HCT116 (cell line): ENCODE measurements at regions not wholly inside any gene's neighbourhood (a gene's known extent, or its start where the extent isn't known, plus 50 kb on each side); places are given as distances from the start of the nearest gene placed in this dataset.

Experiments
- ATAC-seq: fragments of 200-7000 bp; cut with Tn5 transposase; 2 replicates; pipeline ENCODE4 v1.9.1; 2020; ENCODE audit warnings: mild to moderate bottlenecking, moderate library complexity
- BruUV-seq: library from RNA; stranded (reverse); fragments of 400-500 nt; replicated peaks from 2 replicates; lab custom pipeline; 2021; lab: Mats Ljungman, UMichigan
- CTCF ChIA-PET: fragments of 300-600 bp; sonication (Branson Sonifier 250); formaldehyde crosslinking; loops from one replicate; lab custom pipeline; 2021; ENCODE audit warnings: antibody characterized with exemption; lab: Charles Lee
- POLR2A ChIA-PET: fragments of 300-600, 350-600 bp; sonication (Branson Sonifier 250); formaldehyde crosslinking; loops from one replicate; lab custom pipeline; 2021; ENCODE audit warnings: antibody characterized with exemption; lab: Charles Lee
- RAD21 ChIA-PET, 2 experiments: fragments of 300-600 bp; sonication (Branson Sonifier 250); formaldehyde crosslinking; loops; one replicate each; lab custom pipeline; 2023; ENCODE audit warnings: low total read pairs in 2 of 2; ENCODE audit not compliant: uncharacterized antibody in 2 of 2, unreplicated experiment in 2 of 2, low non-redundant PET in 1 of 2; lab: Charles Lee
- DNase-seq: peaks from one replicate; pipeline ENCODE4 v3.0.0-alpha.2; 2010; ENCODE audit warnings: low read depth, low spot score
- H2AFZ ChIP-seq: fragments of 200-600 bp; shearing (Covaris generic), sonication (generic); 2 replicates; pipeline ENCODE4 v1.6.1; 2017; ENCODE audit warnings: low read depth, mixed run types, mixed read lengths, antibody characterized with exemption, low read length; ENCODE audit not compliant: poor library complexity, severe bottlenecking
- H3K27ac ChIP-seq: 2 replicates; pipeline ENCODE4 v1.5.1; 2012; ENCODE audit warnings: low read depth, low read length
- H3K27me3 ChIP-seq: fragments of 200-600 bp; sonication (generic); 2 replicates; pipeline ENCODE4 v1.6.1; 2016; ENCODE audit warnings: mixed run types, low read length, mixed read lengths; ENCODE audit not compliant: insufficient read depth
- H3K36me3 ChIP-seq, 2 experiments: fragments of 200-500 bp in 1 of 2; fragments of 200-600 bp in 1 of 2; sonication (Bioruptor generic) in 1 of 2; sonication (generic) in 1 of 2; 2 replicates each; pipeline versions ENCODE4 v1.5.1 to v1.6.1; 2014 to 2016; ENCODE audit warnings: low read length in 2 of 2, inconsistent platforms in 1 of 2, mixed read lengths in 1 of 2, mixed run types in 1 of 2; ENCODE audit not compliant: insufficient read depth in 2 of 2, control insufficient read depth in 1 of 2
- H3K4me1 ChIP-seq, 2 experiments: fragments of 200-600 bp in 1 of 2; sonication (generic) in 1 of 2; 2 replicates each; pipeline versions ENCODE4 v1.5.1 to v1.6.1; 2012 to 2017; ENCODE audit warnings: low read length in 2 of 2, inconsistent platforms in 1 of 2, mild to moderate bottlenecking in 1 of 2, mixed read lengths in 1 of 2, mixed run types in 1 of 2, moderate library complexity in 1 of 2; ENCODE audit not compliant: insufficient read depth in 2 of 2, control insufficient read depth in 1 of 2
- H3K4me2 ChIP-seq: fragments of 200-600 bp; sonication (generic); 2 replicates; pipeline ENCODE4 v1.6.1; 2017; ENCODE audit warnings: mixed run types, low read length, mixed read lengths
- H3K4me3 ChIP-seq, 2 experiments: fragments of 200-600 bp in 1 of 2; sonication (generic) in 1 of 2; replicated peaks in 1 of 2; 2 replicates each; pipeline ENCODE4 v1.5.1; 2011 to 2016; ENCODE audit warnings: low read length in 2 of 2, control low read depth in 1 of 2, low read depth in 1 of 2, mild to moderate bottlenecking in 1 of 2, mixed read lengths in 1 of 2, mixed run types in 1 of 2
- H3K79me2 ChIP-seq: fragments of 200-600 bp; sonication (generic); 2 replicates; pipeline ENCODE4 v1.6.1; 2017; ENCODE audit warnings: mild to moderate bottlenecking, mixed run types, low read length, moderate library complexity, mixed read lengths; ENCODE audit not compliant: insufficient read depth
- H3K9ac ChIP-seq: fragments of 200-600 bp; sonication (generic); 2 replicates; pipeline ENCODE4 v1.6.1; 2016; ENCODE audit warnings: low read length, mixed read lengths
- H3K9me2 ChIP-seq: fragments of 200-600 bp; sonication (generic), shearing (Covaris generic); 2 replicates; pipeline ENCODE4 v1.6.1; 2017; ENCODE audit warnings: mixed run types, mild to moderate bottlenecking, moderate library complexity; ENCODE audit not compliant: insufficient read depth
- H3K9me3 ChIP-seq, 2 experiments: fragments of 200-500 bp in 1 of 2; fragments of 200-600 bp in 1 of 2; sonication (Bioruptor generic) in 1 of 2; sonication (generic) in 1 of 2; 2 replicates each; pipeline ENCODE4 v1.6.1; 2014 to 2017; ENCODE audit warnings: low read length in 2 of 2, mixed read lengths in 2 of 2, inconsistent platforms in 1 of 2, low read depth in 1 of 2, mild to moderate bottlenecking in 1 of 2, mixed run types in 1 of 2, moderate library complexity in 1 of 2; ENCODE audit not compliant: control insufficient read depth in 1 of 2, insufficient read depth in 1 of 2
- H4K20me1 ChIP-seq: fragments of 200-600 bp; sonication (generic), shearing (Covaris generic); 2 replicates; pipeline ENCODE4 v1.6.1; 2017; ENCODE audit warnings: mixed run types, mild to moderate bottlenecking, moderate library complexity; ENCODE audit not compliant: insufficient read depth
- CBX3 ChIP-seq: IDR thresholded peaks from 2 replicates; pipeline ENCODE4 v1.6.1; 2012; ENCODE audit warnings: low read depth
- CTCF ChIP-seq, 3 experiments: fragments of 200-600 bp in 1 of 3; sonication (generic) in 1 of 3; IDR thresholded peaks in 2 of 3; conservative IDR thresholded peaks in 1 of 3; 2 replicates each; pipeline ENCODE4 v1.5.1; 2012 to 2017; ENCODE audit warnings: low read depth in 2 of 3, low read length in 2 of 3, antibody characterized with exemption in 1 of 3, borderline replicate concordance in 1 of 3, control low read depth in 1 of 3, mild to moderate bottlenecking in 1 of 3, mixed read lengths in 1 of 3, mixed run types in 1 of 3, moderate library complexity in 1 of 3; ENCODE audit not compliant: insufficient read depth in 1 of 3
- EGR1 ChIP-seq: IDR thresholded peaks from 2 replicates; pipeline ENCODE4 v1.6.1; 2012; ENCODE audit warnings: low read depth
- ELF1 ChIP-seq: IDR thresholded peaks from 2 replicates; pipeline ENCODE4 v1.6.1; 2012; ENCODE audit warnings: low read depth, borderline replicate concordance
- JUND ChIP-seq: IDR thresholded peaks from 2 replicates; pipeline ENCODE4 v1.6.1; 2012
- POLR2AphosphoS5 ChIP-seq: IDR thresholded peaks from 2 replicates; pipeline ENCODE4 v1.6.1; 2011; ENCODE audit warnings: mild to moderate bottlenecking, low read depth, low read length, moderate library complexity
- RAD21 ChIP-seq: IDR thresholded peaks from 2 replicates; pipeline ENCODE4 v1.6.1; 2012; ENCODE audit warnings: low read depth, mild to moderate bottlenecking
- REST ChIP-seq: IDR thresholded peaks from 2 replicates; pipeline ENCODE4 v1.6.1; 2012; ENCODE audit warnings: low read depth
- SRF ChIP-seq: IDR thresholded peaks from 2 replicates; pipeline ENCODE4 v1.6.1; 2012; ENCODE audit warnings: low read depth
- YY1 ChIP-seq: IDR thresholded peaks from 2 replicates; pipeline ENCODE4 v1.6.1; 2011; ENCODE audit warnings: low read length, low read depth, moderate library complexity, mild to moderate bottlenecking; ENCODE audit not compliant: insufficient replicate concordance; ENCODE audit errors: extremely low read depth
- ZFX ChIP-seq: fragments of 450-650 bp; IDR thresholded peaks from 2 replicates; pipeline ENCODE4 v1.6.1; 2017
- intact Hi-C: fragments of 100-400 bp; cut with micrococcal nuclease; formaldehyde crosslinking; loops from 2 replicates; pipeline ENCODE4 v1.10.0; 2022

DNA sequence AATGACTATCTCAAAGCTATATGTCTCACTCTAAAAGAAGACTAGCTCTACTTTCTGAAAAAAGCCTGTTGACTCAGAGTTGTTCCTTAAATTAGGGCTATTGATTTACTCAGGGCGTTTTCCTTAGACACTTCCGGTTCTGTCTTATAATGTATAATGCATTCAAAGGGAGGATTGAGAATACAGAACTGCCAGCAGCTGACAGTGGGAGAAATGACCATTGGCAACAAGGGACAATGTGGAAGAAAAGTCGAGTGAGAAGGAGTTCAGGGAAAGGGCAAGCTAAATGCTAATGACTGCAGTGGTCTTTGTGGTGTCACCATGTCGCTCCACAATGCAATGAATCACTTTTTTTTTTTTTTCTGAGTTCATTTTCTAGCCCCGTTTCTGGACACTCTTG, 65.7 kb upstream of the ANKH start:
- BruUV-seq, result no TSS peak
- no peak overlapping the region for H3K27ac ChIP-seq
- no peak for TF ChIP-seq ELF1
- no peak for TF ChIP-seq SRF
- no peak for TF ChIP-seq ZFX
- no peak for TF ChIP-seq REST
- TF ChIP-seq EGR1, result no peak
- TF ChIP-seq RAD21, result no peak
- no peak for TF ChIP-seq POLR2AphosphoS5
- TF ChIP-seq CBX3, result no peak
- TF ChIP-seq CTCF (IDR thresholded peaks at IDR 0.05 in 2 of 3, conservative IDR thresholded peaks at IDR 0.05 in 1 of 3; ENCODE audit: borderline replicate concordance in 1 of 3, insufficient read depth in 1 of 3, low read depth in 2 of 3, low read length in 2 of 3), result no peak
- no peak for TF ChIP-seq JUND
- TF ChIP-seq YY1, result no peak
- peak overlapping the region; percentile 29 for H2AFZ ChIP-seq
- H3K4me1 ChIP-seq, result 0 out of 4 replicates have a peak, but pooled peaks cover 0 to 4% of the 10 kb centered on the region in 2 experiments
- ATAC-seq (no peak), DNase-seq (no peak)
- H3K9me2 ChIP-seq, result no peaks in the 10 kb centered on the region
- no peaks in the 10 kb centered on the region for H3K27me3 ChIP-seq
- H3K9ac ChIP-seq, result no peak overlapping the region
- H3K4me2 ChIP-seq, result peak overlapping the region; percentile 12; the same call in 1 of the 2 replicates
- no peaks in the 10 kb centered on the region for H3K79me2 ChIP-seq
- intact Hi-C loops, result no loop called here
- ChIA-PET CTCF (no interaction called here), POLR2A (no interaction called here), RAD21 (no interaction called here)
- H4K20me1 ChIP-seq, result no peaks in the 10 kb centered on the region
- no peak overlapping the region for H3K4me3 ChIP-seq
- no peaks in the 10 kb centered on the region for H3K36me3 ChIP-seq
- H3K9me3 ChIP-seq, result no peaks in the 10 kb centered on the region
